IMR-90 (cell line): ENCODE measurements at regions not wholly inside any gene's neighbourhood (a gene's known extent, or its start where the extent isn't known, plus 50 kb on each side); places are given as distances from the start of the nearest gene placed in this dataset.

ENCODE experiments used
- ATAC-seq: fragments of 200-7000 bp; cut with Tn5 transposase; 2 replicates; pipeline ENCODE4 v1.9.1; 2020; ENCODE audit warnings: low read depth, mild to moderate bottlenecking, moderate library complexity
- BruUV-seq: library from RNA; stranded (reverse); fragments of 400-500 nt; replicated peaks from 2 replicates; lab custom pipeline; 2021; lab: Mats Ljungman, UMichigan
- CTCF ChIA-PET: fragments of 300-600 bp; formaldehyde crosslinking; extraction: SDS; loops from one replicate; lab custom pipeline; 2021; ENCODE audit warnings: antibody characterized with exemption; lab: Yijun Ruan, JAX
- POLR2A ChIA-PET: fragments of 300-600 bp; sonication (Branson Sonifier 250); formaldehyde crosslinking; loops from one replicate; lab custom pipeline; 2022; ENCODE audit warnings: antibody characterized with exemption; ENCODE audit not compliant: unreplicated experiment; lab: Charles Lee
- DNase-seq: peaks from one replicate; pipeline ENCODE4 v3.0.0; 2013
- H2AFZ ChIP-seq: replicated peaks from 2 replicates; pipeline ENCODE3; 2013; ENCODE audit warnings: low read length, mild to moderate bottlenecking; ENCODE audit not compliant: poor library complexity
- H2AK5ac ChIP-seq: 2 replicates; pipeline ENCODE4 v1.6.1; 2013; ENCODE audit warnings: low read depth, low read length, inconsistent platforms
- H2AK9ac ChIP-seq: replicated peaks from 2 replicates; pipeline ENCODE3; 2013; ENCODE audit warnings: mild to moderate bottlenecking, low read depth, low read length, moderate library complexity; ENCODE audit not compliant: poor library complexity
- H2BK120ac ChIP-seq: 2 replicates; pipeline ENCODE4 v1.6.1; 2013; ENCODE audit warnings: low read depth, low read length, inconsistent platforms
- H2BK15ac ChIP-seq: 3 replicates; pipeline ENCODE4 v1.6.1; 2013; ENCODE audit warnings: low read depth, low read length, inconsistent platforms
- H2BK20ac ChIP-seq: 2 replicates; pipeline ENCODE4 v1.6.1; 2013; ENCODE audit warnings: low read depth, mild to moderate bottlenecking, inconsistent platforms, low read length, moderate library complexity
- H2BK5ac ChIP-seq: 2 replicates; pipeline ENCODE4 v1.6.1; 2013; ENCODE audit warnings: mild to moderate bottlenecking, low read depth, low read length, inconsistent platforms; ENCODE audit not compliant: poor library complexity, severe bottlenecking
- H3K14ac ChIP-seq: replicated peaks from 2 replicates; pipeline ENCODE4 v1.6.1; 2013; ENCODE audit warnings: low read depth, low read length, inconsistent platforms
- H3K18ac ChIP-seq: 2 replicates; pipeline ENCODE4 v1.6.1; 2013; ENCODE audit warnings: low read depth, low read length, control low read depth
- H3K23ac ChIP-seq: 2 replicates; pipeline ENCODE4 v1.6.1; 2013; ENCODE audit warnings: low read depth, low read length, inconsistent platforms
- H3K27ac ChIP-seq: 2 replicates; pipeline ENCODE4 v1.5.1; 2013; ENCODE audit warnings: mild to moderate bottlenecking, control low read depth, low read length; ENCODE audit not compliant: insufficient read depth
- H3K27me3 ChIP-seq: 2 replicates; pipeline ENCODE4 v1.6.1; 2013; ENCODE audit warnings: low read length; ENCODE audit not compliant: control insufficient read depth, insufficient read depth
- H3K36me3 ChIP-seq: 2 replicates; pipeline ENCODE4 v1.6.1; 2013; ENCODE audit warnings: low read length, mixed read lengths; ENCODE audit not compliant: control insufficient read depth, insufficient read depth
- H3K4ac ChIP-seq: 2 replicates; pipeline ENCODE4 v1.6.1; 2013; ENCODE audit warnings: low read depth, low read length, inconsistent platforms
- H3K4me1 ChIP-seq: 2 replicates; pipeline ENCODE4 v1.6.1; 2013; ENCODE audit warnings: low read length, mixed read lengths; ENCODE audit not compliant: control insufficient read depth, insufficient read depth
- H3K4me2 ChIP-seq: 2 replicates; pipeline ENCODE4 v1.6.1; 2013; ENCODE audit warnings: low read depth, mild to moderate bottlenecking, control low read depth, low read length, moderate library complexity
- H3K4me3 ChIP-seq: 2 replicates; pipeline ENCODE4 v1.5.1; 2013; ENCODE audit warnings: low read depth, mild to moderate bottlenecking, control low read depth, low read length, moderate library complexity; ENCODE audit not compliant: insufficient read depth
- H3K56ac ChIP-seq: 2 replicates; pipeline ENCODE4 v1.6.1; 2013; ENCODE audit warnings: low read length, inconsistent platforms; ENCODE audit not compliant: insufficient read depth; ENCODE audit errors: extremely low read depth
- H3K79me1 ChIP-seq, 2 experiments: 2 replicates each; pipeline ENCODE4 v1.6.1; 2013; ENCODE audit warnings: low read length in 2 of 2, inconsistent platforms in 1 of 2, low read depth in 1 of 2
- H3K9ac ChIP-seq: 2 replicates; pipeline ENCODE4 v1.6.1; 2013; ENCODE audit warnings: low read depth, low read length, control low read depth
- H3K9me1 ChIP-seq: 2 replicates; pipeline ENCODE4 v1.6.1; 2013; ENCODE audit warnings: low read length, inconsistent platforms; ENCODE audit not compliant: insufficient read depth
- H3K9me3 ChIP-seq: 2 replicates; pipeline ENCODE4 v1.6.1; 2013; ENCODE audit warnings: low read length; ENCODE audit not compliant: control insufficient read depth, insufficient read depth
- H4K20me1 ChIP-seq: 2 replicates; pipeline ENCODE4 v1.6.1; 2013; ENCODE audit warnings: low read length, inconsistent platforms; ENCODE audit not compliant: insufficient read depth
- H4K5ac ChIP-seq: 2 replicates; pipeline ENCODE4 v1.6.1; 2013; ENCODE audit warnings: mild to moderate bottlenecking, low read depth, low read length, control low read depth
- H4K8ac ChIP-seq, 2 experiments: 2 replicates each; pipeline ENCODE4 v1.6.1; 2013; ENCODE audit warnings: low read depth in 2 of 2, low read length in 2 of 2, control low read depth in 1 of 2, inconsistent platforms in 1 of 2
- H4K91ac ChIP-seq: 2 replicates; pipeline ENCODE4 v1.6.1; 2013; ENCODE audit warnings: low read depth, low read length, inconsistent platforms; ENCODE audit not compliant: insufficient read depth
- BHLHE40 ChIP-seq: fragments of 150-350 bp; IDR thresholded peaks from 2 replicates; pipeline ENCODE4 v1.6.1; 2016; ENCODE audit warnings: mild to moderate bottlenecking, low read depth, low read length
- CTCF ChIP-seq: conservative IDR thresholded peaks from 2 replicates; pipeline ENCODE4 v1.5.1; 2012; ENCODE audit warnings: mild to moderate bottlenecking, low read depth, low read length, improper control_type of control experiment
- MAZ ChIP-seq: IDR thresholded peaks from 2 replicates; pipeline ENCODE4 v1.6.1; 2012; ENCODE audit warnings: low read depth, mild to moderate bottlenecking, low read length, improper control_type of control experiment, moderate library complexity, borderline replicate concordance
- NFE2L2 ChIP-seq: fragments of 150-350 bp; IDR thresholded peaks from 2 replicates; pipeline ENCODE4 v1.6.1; 2016; ENCODE audit warnings: low read depth, mild to moderate bottlenecking, low read length
- RAD21 ChIP-seq: IDR thresholded peaks from 2 replicates; pipeline ENCODE4 v1.6.1; 2012; ENCODE audit warnings: low read length, improper control_type of control experiment
- SMC3 ChIP-seq: fragments of 150-350 bp; IDR thresholded peaks from 2 replicates; pipeline ENCODE4 v1.6.1; 2016; ENCODE audit warnings: low read depth, mild to moderate bottlenecking, antibody characterized with exemption, low read length, moderate library complexity
- WGBS, 2 experiments: methylation state at CpG; one replicate each; pipeline versions ENCODE4 v1.1.5 to v1.1.7; 2013; ENCODE audit warnings: missing lambda C conversion rate in 2 of 2; ENCODE audit not compliant: insufficient read length in 1 of 2; ENCODE audit errors: extremely low coverage in 2 of 2; 5-methylcytosine and 5-hydroxymethylcytosine counted together
- dilution Hi-C: fragments of 300-500 bp; cut with HindIII; formaldehyde crosslinking; loops from one replicate; pipeline ENCODE4 v1.14.3; 2018; ENCODE audit warnings: low sequenced_read_pairs; ENCODE audit not compliant: unreplicated experiment
- in situ Hi-C: fragments of 300-500 bp; cut with MboI; formaldehyde crosslinking; loops from 3 replicates; pipeline ENCODE4 v1.14.3; 2019; ENCODE audit warnings: low sequenced_read_pairs, inconsistent platforms, mixed read lengths
- intact Hi-C: fragments of 100-400 bp; cut with micrococcal nuclease; formaldehyde crosslinking; loops from 2 replicates; pipeline ENCODE4 v1.10.0; 2022

- peak; percentile 27; the same call in 1 of the 2 replicates for ATAC-seq
These were observed 229.1 kb upstream of the RBBP8 start for GRCh38 chr18:22703883-22704585.

More at GRCh38 chr18:22703883-22704585, 229.1 kb upstream of the RBBP8 start:
- no CpG with 5 or more reads among the region's 9 CpGs for WGBS, 2 experiments
- ChIA-PET POLR2A (no interaction called here), CTCF (no interaction called here)
- no peak overlapping the region for H3K4me3 ChIP-seq
- H3K36me3 ChIP-seq = no peaks in the 10 kb centered on the region
- no peak overlapping the region for H2AK9ac ChIP-seq
- intact Hi-C loops = loop anchor here (5.0 kb wide), 1 partner anchor 537 kb away; the partner anchor contains the start of gene GATA6
- H4K20me1 ChIP-seq = no peaks in the 10 kb centered on the region
- H3K9me3 ChIP-seq = no peaks in the 10 kb centered on the region
- TF ChIP-seq SMC3 (peak; percentile 40), MAZ (no peak), RAD21 (peak; percentile 51), CTCF (peak; percentile 53), NFE2L2 (no peak), BHLHE40 (no peak)
- H4K8ac ChIP-seq = no peak overlapping the region
- peak overlapping the region; percentile 12; the same call in 1 of the 2 replicates for H2BK120ac ChIP-seq
- dilution Hi-C loops = no loop called here
- no peak overlapping the region for H3K9ac ChIP-seq
- H3K56ac ChIP-seq = no peak overlapping the region
- no peak overlapping the region for H3K27ac ChIP-seq
- H3K4me2 ChIP-seq = no peak overlapping the region
- H3K79me1 ChIP-seq = no peaks in the 10 kb centered on the region
- no peak overlapping the region for H2BK20ac ChIP-seq
- DNase-seq = peak; percentile 40
- in situ Hi-C loops = no loop called here
- no peak overlapping the region for H2AFZ ChIP-seq
- H2BK15ac ChIP-seq = peak overlapping the region; percentile 53; the same call in 1 of the 3 replicates
- no peak overlapping the region; the same call in 1 of the 2 replicates for H4K91ac ChIP-seq
- H3K14ac ChIP-seq = no peak overlapping the region
- no TSS peak for BruUV-seq
- peaks cover 3% of the 10 kb centered on the region; the same call in 1 of the 2 replicates for H3K4me1 ChIP-seq
- H2AK5ac ChIP-seq = no peak overlapping the region
- H3K9me1 ChIP-seq = 0 out of 2 replicates have a peak, but pooled peaks cover 2% of the 10 kb centered on the region
- no peaks in the 10 kb centered on the region for H3K27me3 ChIP-seq
- no peak overlapping the region for H4K5ac ChIP-seq
- H3K23ac ChIP-seq = no peak overlapping the region
- no peak overlapping the region for H2BK5ac ChIP-seq
- H3K18ac ChIP-seq = no peak overlapping the region
- H3K4ac ChIP-seq = no peak overlapping the region; the same call in 1 of the 2 replicates
